Caco-2 (cell line): ENCODE measurements at regions not wholly inside any gene's neighbourhood (a gene's known extent, or its start where the extent isn't known, plus 50 kb on each side); places are given as distances from the start of the nearest gene placed in this dataset.

Experiments used
- BruUV-seq: library from RNA; stranded (reverse); fragments of 400-500 nt; replicated peaks from 2 replicates; lab custom pipeline; 2021; lab: Mats Ljungman, UMichigan
- CTCF ChIA-PET: fragments of 300-600 bp; sonication (Branson Sonifier 250); formaldehyde crosslinking; loops from one replicate; lab custom pipeline; 2022; ENCODE audit warnings: antibody characterized with exemption; lab: Charles Lee
- POLR2A ChIA-PET: fragments of 300-600 bp; sonication (Branson Sonifier 250); formaldehyde crosslinking; loops from one replicate; lab custom pipeline; 2022; ENCODE audit warnings: antibody characterized with exemption; lab: Charles Lee
- DNase-seq, 2 experiments: peaks; one replicate each; pipeline versions ENCODE4 v3.0.0 to v3.0.0-alpha.2; 2020 to 2022
- H3K27me3 ChIP-seq: replicated peaks from 2 replicates; pipeline ENCODE4 v1.6.0; 2011; ENCODE audit warnings: low read length; ENCODE audit not compliant: control insufficient read depth, insufficient read depth
- H3K36me3 ChIP-seq: 2 replicates; pipeline ENCODE4 v1.5.1; 2011; ENCODE audit warnings: low read length; ENCODE audit not compliant: control insufficient read depth, insufficient read depth
- H3K4me1 ChIP-seq: fragments of 250-450 bp; sonication (Bioruptor Pico); 2 replicates; pipeline ENCODE4 v1.5.1; 2020; ENCODE audit warnings: mild to moderate bottlenecking
- H3K4me3 ChIP-seq: 2 replicates; pipeline ENCODE4 v1.5.1; 2011; ENCODE audit warnings: low read depth, mild to moderate bottlenecking, control low read depth, low read length
- H3K9me3 ChIP-seq: fragments of 250-450 bp; sonication (Bioruptor Pico); 2 replicates; pipeline ENCODE4 v1.5.1; 2020; ENCODE audit warnings: mild to moderate bottlenecking, moderate library complexity
- H3K27ac Mint-ChIP-seq: one replicate; pipeline ENCODE4 v1.8.0; 2022; ENCODE audit warnings: mixed read lengths; ENCODE audit not compliant: unreplicated experiment
- H3K27me3 Mint-ChIP-seq: one replicate; pipeline ENCODE4 v1.8.0; 2022; ENCODE audit warnings: mixed read lengths; ENCODE audit not compliant: insufficient read depth, unreplicated experiment
- H3K36me3 Mint-ChIP-seq: one replicate; pipeline ENCODE4 v1.8.0; 2022; ENCODE audit warnings: mild to moderate bottlenecking, mixed read lengths; ENCODE audit not compliant: insufficient read depth, unreplicated experiment
- H3K4me1 Mint-ChIP-seq: one replicate; pipeline ENCODE4 v1.8.0; 2022; ENCODE audit warnings: low read depth, mixed read lengths; ENCODE audit not compliant: unreplicated experiment
- H3K4me3 Mint-ChIP-seq: one replicate; pipeline ENCODE4 v1.8.0; 2022; ENCODE audit warnings: mild to moderate bottlenecking, moderate library complexity, mixed read lengths; ENCODE audit not compliant: unreplicated experiment
- H3K9me3 Mint-ChIP-seq: one replicate; pipeline ENCODE4 v1.8.0; 2022; ENCODE audit warnings: mixed read lengths; ENCODE audit not compliant: unreplicated experiment
- CTCF ChIP-seq, 2 experiments: fragments of 200-600 bp in 1 of 2; IDR thresholded peaks; 1 replicate in 1 of 2; 2 replicates in 1 of 2; pipeline versions ENCODE4 v1.5.1 to v1.8.0; 2011 to 2022; ENCODE audit warnings: antibody characterized with exemption in 1 of 2, control low read depth in 1 of 2, inconsistent platforms in 1 of 2, low read depth in 1 of 2, low read length in 1 of 2, mild to moderate bottlenecking in 1 of 2, moderate library complexity in 1 of 2; ENCODE audit not compliant: insufficient read depth in 1 of 2, severe bottlenecking in 1 of 2, unreplicated experiment in 1 of 2
- intact Hi-C: fragments of 100-400 bp; cut with micrococcal nuclease; formaldehyde crosslinking; loops from one replicate; pipeline ENCODE4 v1.10.0; 2022; ENCODE audit not compliant: unreplicated experiment

GRCh38 chr6:104486035-104486434 is 373.7 kb downstream of the HACE1 start:
- Mint-ChIP-seq H3K27me3 (no peaks in the 10 kb centered on the region), H3K4me1 (no peaks in the 10 kb centered on the region), H3K4me3 (no peak overlapping the region), H3K9me3 (no peaks in the 10 kb centered on the region), H3K36me3 (no peaks in the 10 kb centered on the region), H3K27ac (no peak overlapping the region)
- POLR2A ChIA-PET: no interaction called here
- H3K4me3 ChIP-seq: no peak overlapping the region
- CTCF ChIA-PET: no interaction called here
- 0 out of 2 replicates have a peak, but pooled peaks cover 2% of the 10 kb centered on the region for H3K9me3 ChIP-seq
- no peak for DNase-seq
- no peaks in the 10 kb centered on the region for H3K4me1 ChIP-seq
- no peak for TF ChIP-seq CTCF (IDR thresholded peaks at IDR 0.05; ENCODE audit: insufficient read depth in 1 of 2, low read depth in 1 of 2, low read length in 1 of 2, severe bottlenecking in 1 of 2, unreplicated experiment in 1 of 2)
- BruUV-seq: no TSS peak
- H3K27me3 ChIP-seq: no peaks in the 10 kb centered on the region; the same call in 1 of the 2 replicates
- intact Hi-C loops: no loop called here
- H3K36me3 ChIP-seq: no peaks in the 10 kb centered on the region

DNA sequence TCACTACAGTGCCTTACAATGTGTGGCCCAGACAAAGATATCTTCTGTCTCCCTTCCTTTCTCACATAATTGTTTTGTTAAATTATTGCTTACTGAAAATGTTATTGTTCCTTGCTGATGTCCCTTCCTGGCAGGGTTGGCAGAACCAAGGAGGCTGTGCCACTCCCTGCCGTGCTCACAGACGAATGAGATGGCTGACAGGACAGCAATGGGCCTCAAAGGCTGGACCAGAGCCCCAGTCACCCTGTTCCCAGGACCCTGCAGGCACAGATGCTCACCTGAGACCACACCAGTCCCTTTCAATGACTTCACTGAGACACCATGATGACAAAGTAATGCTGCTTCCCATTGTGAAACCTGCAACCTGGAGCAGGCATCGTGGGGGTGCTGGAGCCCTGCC is 375.1 kb downstream of the HACE1 start:
- intact Hi-C loops: loop anchor here (5.0 kb wide), 3 partner anchors 157 to 477 kb away; no protein-coding TSS in a partner anchor
- H3K9me3 ChIP-seq: 0 out of 2 replicates have a peak, but pooled peaks cover 2% of the 10 kb centered on the region
- no peaks in the 10 kb centered on the region; the same call in 1 of the 2 replicates for H3K27me3 ChIP-seq
- no peak overlapping the region for H3K4me3 ChIP-seq
- H3K4me1 ChIP-seq: no peaks in the 10 kb centered on the region
- Mint-ChIP-seq H3K4me1 (no peaks in the 10 kb centered on the region), H3K36me3 (no peaks in the 10 kb centered on the region), H3K27ac (no peak overlapping the region), H3K9me3 (no peaks in the 10 kb centered on the region), H3K4me3 (no peak overlapping the region), H3K27me3 (no peaks in the 10 kb centered on the region)
- H3K36me3 ChIP-seq: no peaks in the 10 kb centered on the region
- no peak for TF ChIP-seq CTCF (IDR thresholded peaks at IDR 0.05; ENCODE audit: insufficient read depth in 1 of 2, low read depth in 1 of 2, low read length in 1 of 2, severe bottlenecking in 1 of 2, unreplicated experiment in 1 of 2)
- POLR2A ChIA-PET: no interaction called here
- no TSS peak for BruUV-seq
- DNase-seq: no peak
- CTCF ChIA-PET: no interaction called here

DNA sequence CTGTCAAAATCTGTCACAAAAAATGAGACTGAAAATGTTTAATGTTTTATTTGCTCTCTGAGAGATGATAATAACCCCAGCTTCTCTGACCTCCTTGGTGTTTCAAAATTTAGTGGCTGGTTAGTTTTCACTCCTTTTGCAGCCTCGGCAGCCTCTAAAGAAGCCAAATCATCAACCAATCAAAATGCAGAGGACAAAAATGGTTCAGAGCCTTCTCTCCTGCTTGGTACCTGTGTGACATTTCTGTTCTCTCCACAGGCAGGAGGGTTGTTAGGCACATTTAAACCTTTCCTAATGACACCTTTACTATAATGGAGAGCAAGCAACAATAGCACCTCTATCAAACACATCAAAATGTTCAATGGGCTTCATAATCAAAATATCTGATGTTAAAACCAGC is 375.5 kb downstream of the HACE1 start:
- Histone ChIP-seq H3K4me3 (no peak overlapping the region), H3K36me3 (no peaks in the 10 kb centered on the region), H3K9me3 (0 out of 2 replicates have a peak, but pooled peaks cover 2% of the 10 kb centered on the region), H3K4me1 (no peaks in the 10 kb centered on the region), H3K27me3 (no peaks in the 10 kb centered on the region; the same call in 1 of the 2 replicates)
- no peak for DNase-seq
- no peak for TF ChIP-seq CTCF (IDR thresholded peaks at IDR 0.05; ENCODE audit: insufficient read depth in 1 of 2, low read depth in 1 of 2, low read length in 1 of 2, severe bottlenecking in 1 of 2, unreplicated experiment in 1 of 2)
- Mint-ChIP-seq H3K4me1 (no peaks in the 10 kb centered on the region), H3K27ac (no peak overlapping the region), H3K27me3 (no peaks in the 10 kb centered on the region), H3K9me3 (no peaks in the 10 kb centered on the region), H3K4me3 (no peak overlapping the region), H3K36me3 (no peaks in the 10 kb centered on the region)
- ChIA-PET POLR2A (no interaction called here), CTCF (no interaction called here)
- intact Hi-C loops: loop anchor here (5.0 kb wide), 3 partner anchors 157 to 477 kb away; no protein-coding TSS in a partner anchor
- no TSS peak for BruUV-seq
